ENCODE measurements at regions not wholly inside any gene's neighbourhood (a gene's known extent, or its start where the extent isn't known, plus 50 kb on each side); places are given as distances from the start of the nearest gene placed in this dataset.

- peak; percentile 47; the same call in 1 of the 2 replicates for TF ChIP-seq ZHX1 (CRISPR knock-in tag; IDR thresholded peaks at IDR 0.05; ENCODE audit: low read depth)
- no peak for TF ChIP-seq ZNF407 (CRISPR knock-in tag; IDR thresholded peaks at IDR 0.05; ENCODE audit: not compliant biosample characterization)
- no peak for TF ChIP-seq SP5 (CRISPR knock-in tag; IDR thresholded peaks at IDR 0.05; ENCODE audit: borderline replicate concordance, low read depth)
- no peak for TF ChIP-seq ZNF512 (CRISPR knock-in tag; IDR thresholded peaks at IDR 0.05)
- peak in 1 of 2 experiments; percentile 85; a peak in 1 of 4 replicates for TF ChIP-seq KLF16 (CRISPR knock-in tag; IDR thresholded peaks at IDR 0.05)
- no peak for TF ChIP-seq ZNF382 (CRISPR knock-in tag; IDR thresholded peaks at IDR 0.05; ENCODE audit: borderline replicate concordance)
- no peak for TF ChIP-seq ZNF720 (CRISPR knock-in tag; IDR thresholded peaks at IDR 0.05)
- no peak for TF ChIP-seq YEATS2 (CRISPR knock-in tag; IDR thresholded peaks at IDR 0.05; ENCODE audit: borderline replicate concordance)
- TF ChIP-seq U2AF2 (IDR thresholded peaks at IDR 0.05; ENCODE audit: low read depth, low read length): no peak
- no peak for TF ChIP-seq PITX1 (CRISPR knock-in tag; IDR thresholded peaks at IDR 0.05)
- TF ChIP-seq ZSCAN5A (CRISPR knock-in tag; IDR thresholded peaks at IDR 0.05; ENCODE audit: borderline replicate concordance): peak; percentile 36; the same call in 1 of the 2 replicates
Measured at GRCh38 chr6:47362857-47363461, 53.3 kb upstream of the TNFRSF21 start (continued).

All from HepG2 (cell line).